GM18519 (cell line): ENCODE measurements at regions not wholly inside any gene's neighbourhood (a gene's known extent, or its start where the extent isn't known, plus 50 kb on each side); places are given as distances from the start of the nearest gene placed in this dataset.
"Not testable (repeated sequence)": the region's sequence is repeated elsewhere in the genome, so short reads cannot be mapped to it uniquely, and the experiment has no call there.

Experiments
- ATAC-seq: cut with Tn5 transposase; IDR thresholded peaks from one replicate; pipeline ENCODE4 v1.9.1; 2021; ENCODE audit warnings: mild to moderate bottlenecking, moderate library complexity; ENCODE audit not compliant: unreplicated experiment, low FRiP score

DNA sequence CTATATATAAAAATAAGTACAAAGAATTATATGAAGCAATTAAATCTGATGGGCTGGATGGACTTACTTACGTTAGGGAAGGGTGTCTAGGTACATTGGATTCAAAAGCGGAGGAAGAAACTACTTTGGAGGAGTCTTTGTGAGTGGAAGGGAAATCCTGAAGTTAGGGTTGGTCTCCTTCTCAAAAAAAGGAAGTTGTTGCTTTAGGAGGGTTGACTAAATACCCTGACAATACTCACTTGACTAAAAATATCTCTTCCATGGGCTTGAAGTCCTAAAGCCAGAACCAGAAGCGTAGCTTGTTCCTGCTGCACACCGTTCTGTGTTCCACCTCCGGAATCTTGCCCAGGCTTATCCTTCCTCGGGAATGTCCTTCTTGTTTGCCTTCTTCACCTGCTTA lies 143.3 kb upstream of the ZEB2 start:
- no peak for ATAC-seq

- no peak for ATAC-seq
Measured at GRCh38 chr2:144660518-144661316, 140.8 kb upstream of the ZEB2 start.

GRCh38 chr2:144659731-144660275 lies 139.9 kb upstream of the ZEB2 start:
- ATAC-seq: no peak

- no peak for ATAC-seq
Measured at GRCh38 chr2:144654523-144654922, 134.6 kb upstream of the ZEB2 start.

- ATAC-seq: no peak
Measured at GRCh38 chr2:144650907-144651306, 131.0 kb upstream of the ZEB2 start.

- no peak for ATAC-seq
Measured at GRCh38 chr2:144648837-144649465, 129.0 kb upstream of the ZEB2 start.

DNA sequence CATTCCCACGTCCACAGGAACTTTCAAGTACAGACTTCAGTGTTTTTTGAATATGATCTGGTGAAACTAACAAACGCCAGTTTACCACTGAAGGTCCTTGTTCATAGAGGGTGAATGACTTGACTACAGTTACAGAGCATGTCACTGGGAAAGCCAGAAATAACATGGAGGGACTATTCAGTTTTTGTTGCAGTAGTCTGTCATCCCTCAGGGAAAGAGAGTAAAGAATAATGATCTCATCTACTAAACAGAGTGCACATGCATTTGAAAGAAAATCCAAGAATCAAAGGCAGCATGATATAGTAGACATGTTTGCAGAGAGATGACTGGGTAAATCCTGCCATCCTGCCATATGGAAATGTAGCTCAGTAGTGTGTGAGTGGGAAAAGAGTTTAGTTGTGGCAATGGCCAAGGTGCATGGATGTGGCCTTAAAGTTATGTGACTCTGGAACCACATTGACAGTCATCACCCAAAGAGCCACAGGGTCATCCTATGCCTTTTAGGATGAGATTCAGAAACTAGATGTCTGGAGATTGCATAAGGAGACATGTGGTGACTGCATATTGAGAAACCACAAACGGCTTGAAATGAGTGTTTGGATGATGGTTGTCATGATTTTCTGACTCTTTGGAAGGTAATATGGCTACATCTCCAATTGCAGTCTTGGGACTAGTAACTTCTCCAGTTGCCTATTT lies 125.3 kb upstream of the ZEB2 start:
- no peak for ATAC-seq

GRCh38 chr2:144644549-144644948 lies 124.6 kb upstream of the ZEB2 start:
- ATAC-seq: no peak

DNA sequence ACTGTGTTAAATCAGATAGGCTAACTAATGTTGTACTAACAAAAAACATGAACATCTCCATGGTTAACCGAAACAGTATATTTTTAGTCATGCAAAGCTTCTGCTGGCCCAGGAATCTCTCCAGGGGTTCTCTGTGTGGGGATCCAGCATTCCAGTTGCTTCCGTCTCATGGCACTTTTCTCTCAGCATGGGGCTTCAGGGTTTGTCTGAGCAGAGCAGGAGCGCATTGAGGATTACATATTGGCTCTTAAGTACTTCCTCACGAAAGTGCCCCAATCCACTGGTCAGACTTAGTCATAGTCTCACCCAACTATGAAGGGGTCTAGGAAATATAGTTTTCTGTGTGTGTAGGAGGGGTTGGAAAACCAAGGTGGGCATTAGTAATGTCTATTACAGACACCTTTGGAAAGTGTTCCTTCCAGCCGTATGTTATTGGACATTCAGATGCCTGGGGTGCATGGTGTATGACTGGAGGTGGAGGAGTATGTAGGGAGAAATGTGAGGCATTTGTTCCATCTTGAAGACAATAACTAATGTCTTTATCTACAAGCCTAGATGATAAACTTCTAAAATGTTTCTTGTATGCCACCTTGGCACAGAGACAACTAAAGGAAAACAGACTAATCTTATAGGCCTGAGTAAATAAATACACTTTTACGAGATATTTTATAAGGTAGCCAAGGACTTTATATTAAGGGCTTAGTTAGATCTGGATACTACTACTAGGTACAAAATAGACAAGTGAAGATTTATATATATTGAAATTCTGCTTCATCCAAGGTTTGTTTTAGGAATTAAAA lies 123.8 kb upstream of the ZEB2 start:
- ATAC-seq: no peak

- ATAC-seq: no peak
Measured at GRCh38 chr2:144642856-144643255, 122.9 kb upstream of the ZEB2 start.

- ATAC-seq: no peak
Measured at GRCh38 chr2:144642131-144642530, 122.2 kb upstream of the ZEB2 start.

GRCh38 chr2:144638250-144638649 lies 118.3 kb upstream of the ZEB2 start:
- not testable (repeated sequence) for ATAC-seq

- not testable (repeated sequence) for ATAC-seq
Measured at GRCh38 chr2:144636860-144637259, 116.9 kb upstream of the ZEB2 start.

DNA sequence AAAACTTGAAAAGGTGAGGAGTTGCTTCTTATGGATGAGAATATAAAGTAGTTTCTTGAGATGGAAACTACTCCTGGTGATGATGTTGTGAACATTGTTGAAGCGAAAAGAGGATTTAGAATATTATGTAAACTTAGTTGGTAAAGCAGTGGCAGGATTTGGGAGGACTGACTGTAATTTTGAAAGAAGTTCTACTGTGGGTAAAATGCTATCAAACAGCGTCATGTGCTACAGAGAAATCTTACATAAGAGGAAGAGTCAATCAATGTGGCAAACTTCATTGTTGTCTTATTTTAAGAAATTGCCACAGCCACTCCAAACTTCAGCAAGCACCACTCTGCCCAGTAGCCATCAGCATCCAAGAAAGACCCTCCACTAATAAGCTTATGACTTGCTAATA lies 112.9 kb upstream of the ZEB2 start:
- no peak for ATAC-seq

DNA sequence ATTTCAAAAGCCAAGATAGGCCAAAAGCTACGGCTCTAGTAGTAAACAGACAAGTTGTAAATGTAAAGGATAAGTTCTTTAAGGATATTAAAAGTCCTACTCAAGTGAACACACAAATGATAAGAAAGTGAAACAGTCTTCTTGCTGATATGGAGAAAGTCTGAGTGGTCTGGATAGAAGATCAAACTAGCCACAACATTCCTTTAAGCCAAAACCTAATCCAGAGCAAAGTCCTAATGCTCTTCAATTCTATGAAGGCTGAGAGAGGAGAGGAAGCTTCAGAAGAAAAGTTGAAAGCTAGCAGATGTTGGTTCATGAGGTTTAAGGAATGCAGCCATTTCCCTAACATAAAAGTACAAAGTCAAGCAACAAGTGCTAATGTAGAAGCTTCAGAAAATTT lies 111.7 kb upstream of the ZEB2 start:
- ATAC-seq: no peak

- ATAC-seq: peak; percentile 98
Measured at GRCh38 chr2:144630459-144631215, 110.7 kb upstream of the ZEB2 start.

- no peak for ATAC-seq
Measured at GRCh38 chr2:144629935-144630334, 110.0 kb upstream of the ZEB2 start.

GRCh38 chr2:144628566-144628965 lies 108.6 kb upstream of the ZEB2 start:
- ATAC-seq: no peak

- ATAC-seq: no peak
Measured at GRCh38 chr2:144625626-144626025, 105.7 kb upstream of the ZEB2 start.

GRCh38 chr2:144625226-144625625 lies 105.3 kb upstream of the ZEB2 start:
- no peak for ATAC-seq
